NCI-H82 (cell line): ENCODE measurements at regions not wholly inside any gene's neighbourhood (a gene's known extent, or its start where the extent isn't known, plus 50 kb on each side); places are given as distances from the start of the nearest gene placed in this dataset.

ENCODE experiments used
- DNase-seq: peaks from one replicate; lab custom pipeline; 2025; lab: John Stamatoyannopoulos, UW

GRCh38 chr7:25395976-25396375, 167.7 kb upstream of the NPVF start:
- peak; percentile 6 for DNase-seq

GRCh38 chr7:25396668-25397067, 168.4 kb upstream of the NPVF start:
- DNase-seq, result no peak

- no peak for DNase-seq
These were observed 170.1 kb upstream of the NPVF start for GRCh38 chr7:25398418-25398817.

- DNase-seq, result no peak
These were observed 170.9 kb upstream of the NPVF start for GRCh38 chr7:25399000-25399750.

GRCh38 chr7:25402532-25402931, 174.2 kb upstream of the NPVF start:
- no peak for DNase-seq

- DNase-seq, result no peak
These were observed 177.4 kb upstream of the NPVF start for GRCh38 chr7:25405736-25406135.

- no peak for DNase-seq
These were observed 178.8 kb upstream of the NPVF start for GRCh38 chr7:25407053-25407452.

- no peak for DNase-seq
These were observed 179.9 kb upstream of the NPVF start for GRCh38 chr7:25408012-25408687.

- no peak for DNase-seq
These were observed 180.6 kb upstream of the NPVF start for GRCh38 chr7:25408876-25409275.

GRCh38 chr7:25409897-25410636, 181.8 kb upstream of the NPVF start:
- DNase-seq, result no peak

- DNase-seq, result no peak
These were observed 192.5 kb upstream of the NPVF start for GRCh38 chr7:25420771-25421170.

- DNase-seq, result no peak
These were observed 195.8 kb upstream of the NPVF start for GRCh38 chr7:25424113-25424512.

- DNase-seq, result no peak
These were observed 196.6 kb upstream of the NPVF start for GRCh38 chr7:25424855-25425254.

GRCh38 chr7:25427721-25428120, 199.4 kb upstream of the NPVF start:
- DNase-seq, result no peak

- DNase-seq, result no peak
These were observed 201.4 kb upstream of the NPVF start for GRCh38 chr7:25429731-25430130.

GRCh38 chr7:25430200-25430931, 202.1 kb upstream of the NPVF start:
- DNase-seq, result no peak

GRCh38 chr7:25431956-25432450, 203.7 kb upstream of the NPVF start:
- DNase-seq, result no peak

GRCh38 chr7:25432807-25433206, 204.5 kb upstream of the NPVF start:
- no peak for DNase-seq

- no peak for DNase-seq
These were observed 208.1 kb upstream of the NPVF start for GRCh38 chr7:25436413-25436812.

- DNase-seq, result no peak
These were observed 209.0 kb upstream of the NPVF start for GRCh38 chr7:25437308-25437707.

- DNase-seq, result no peak
These were observed 216.7 kb upstream of the NPVF start for GRCh38 chr7:25444991-25445390.

- DNase-seq, result no peak
These were observed 220.0 kb upstream of the NPVF start for GRCh38 chr7:25448301-25448700.
